ENCODE measurements at regions not wholly inside any gene's neighbourhood (a gene's known extent, or its start where the extent isn't known, plus 50 kb on each side); places are given as distances from the start of the nearest gene placed in this dataset.
"Not testable (repeated sequence)": the region's sequence is repeated elsewhere in the genome, so short reads cannot be mapped to it uniquely, and the experiment has no call there.

GRCh38 chr2:89876878-89877277 lies 1185.4 kb downstream of the RPIA start:
- H3K9me3 ChIP-seq (ENCODE audit: control insufficient read depth in 2 of 3, low read length in 3 of 3); H3K4me1 Mint-ChIP-seq; intact Hi-C loops (cut with micrococcal nuclease); CTCF ChIA-PET; ATAC-seq; H3K9me3 Mint-ChIP-seq; H3K27ac ChIP-seq (ENCODE audit: low read depth, low read length); H3K4me1 ChIP-seq (ENCODE audit: control insufficient read depth in 2 of 2, insufficient read depth in 2 of 2, low read length in 2 of 2); H3K36me3 Mint-ChIP-seq; DNase-seq; H3K27me3 ChIP-seq (ENCODE audit: control insufficient read depth in 2 of 2, insufficient read depth in 2 of 2, low read length in 2 of 2); H3K27ac Mint-ChIP-seq; POLR2A ChIA-PET; H3K27me3 Mint-ChIP-seq; H3K36me3 ChIP-seq (ENCODE audit: control insufficient read depth in 2 of 3, insufficient read depth in 3 of 3, low read length in 3 of 3); H3K4me3 ChIP-seq (ENCODE audit: low read length); H3K4me3 Mint-ChIP-seq: not testable (repeated sequence)

DNA sequence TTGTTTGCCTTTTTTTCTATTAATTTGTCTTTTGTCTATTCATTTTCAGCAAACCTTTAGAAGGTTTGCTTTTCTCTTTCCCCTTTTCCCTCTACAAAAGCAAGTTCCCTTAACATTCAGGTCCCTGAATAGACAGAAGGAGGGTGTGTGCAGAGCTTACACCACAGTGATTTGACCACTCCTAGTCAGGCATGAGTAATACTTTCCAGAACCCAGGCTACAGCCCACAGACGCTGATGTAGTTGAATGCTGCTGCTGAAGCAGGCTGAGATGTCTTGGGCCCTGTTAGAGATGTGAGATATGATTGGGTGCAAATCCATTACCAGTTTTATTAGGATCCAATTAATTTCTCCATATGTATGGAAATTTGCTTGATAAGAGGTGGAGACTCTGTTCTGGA lies 1191.4 kb downstream of the RPIA start:
- H3K36me3 ChIP-seq (ENCODE audit: control insufficient read depth in 2 of 3, insufficient read depth in 3 of 3, low read length in 3 of 3); H3K36me3 Mint-ChIP-seq; CTCF ChIA-PET; H3K4me1 Mint-ChIP-seq; POLR2A ChIA-PET; H3K27ac ChIP-seq (ENCODE audit: low read depth, low read length); ATAC-seq; H3K4me1 ChIP-seq (ENCODE audit: control insufficient read depth in 2 of 2, insufficient read depth in 2 of 2, low read length in 2 of 2); H3K9me3 ChIP-seq (ENCODE audit: control insufficient read depth in 2 of 3, low read length in 3 of 3); H3K27me3 ChIP-seq (ENCODE audit: control insufficient read depth in 2 of 2, insufficient read depth in 2 of 2, low read length in 2 of 2); H3K9me3 Mint-ChIP-seq; H3K4me3 ChIP-seq (ENCODE audit: low read length); H3K27me3 Mint-ChIP-seq; H3K4me3 Mint-ChIP-seq; intact Hi-C loops (cut with micrococcal nuclease); H3K27ac Mint-ChIP-seq; DNase-seq: not testable (repeated sequence)

DNA sequence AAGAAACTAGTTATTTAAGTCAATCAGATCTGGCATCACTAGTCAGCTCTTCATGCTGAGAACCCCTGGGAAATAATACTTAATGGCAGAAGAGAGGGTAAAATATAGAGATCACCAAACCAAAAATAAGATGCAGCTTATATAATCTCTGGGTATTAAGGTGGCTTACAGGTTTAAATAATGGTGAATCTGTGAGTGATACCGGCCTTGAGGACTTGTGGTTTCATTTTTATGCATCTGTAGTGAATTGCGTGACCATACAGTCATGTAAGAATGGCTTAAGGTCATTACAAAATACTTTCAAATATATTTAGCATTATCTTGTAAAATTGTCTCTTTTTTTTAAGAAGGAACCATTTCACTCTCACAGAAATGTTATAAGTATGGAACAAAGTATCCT lies 1192.2 kb downstream of the RPIA start:
- H3K9me3 ChIP-seq (ENCODE audit: control insufficient read depth in 2 of 3, low read length in 3 of 3); ATAC-seq; H3K27me3 ChIP-seq (ENCODE audit: control insufficient read depth in 2 of 2, insufficient read depth in 2 of 2, low read length in 2 of 2); H3K4me1 ChIP-seq (ENCODE audit: control insufficient read depth in 2 of 2, insufficient read depth in 2 of 2, low read length in 2 of 2); intact Hi-C loops (cut with micrococcal nuclease); H3K9me3 Mint-ChIP-seq; H3K27me3 Mint-ChIP-seq; POLR2A ChIA-PET; CTCF ChIA-PET; H3K4me3 ChIP-seq (ENCODE audit: low read length); H3K36me3 ChIP-seq (ENCODE audit: control insufficient read depth in 2 of 3, insufficient read depth in 3 of 3, low read length in 3 of 3); H3K27ac ChIP-seq (ENCODE audit: low read depth, low read length); H3K27ac Mint-ChIP-seq; H3K4me3 Mint-ChIP-seq; H3K36me3 Mint-ChIP-seq; H3K4me1 Mint-ChIP-seq; DNase-seq: not testable (repeated sequence)

- H3K27me3 ChIP-seq (ENCODE audit: control insufficient read depth in 2 of 2, insufficient read depth in 2 of 2, low read length in 2 of 2); H3K9me3 Mint-ChIP-seq; DNase-seq; H3K4me1 ChIP-seq (ENCODE audit: control insufficient read depth in 2 of 2, insufficient read depth in 2 of 2, low read length in 2 of 2); H3K36me3 Mint-ChIP-seq; ATAC-seq; H3K4me3 ChIP-seq (ENCODE audit: low read length); H3K9me3 ChIP-seq (ENCODE audit: control insufficient read depth in 2 of 3, low read length in 3 of 3); CTCF ChIA-PET; H3K27ac ChIP-seq (ENCODE audit: low read depth, low read length); H3K36me3 ChIP-seq (ENCODE audit: control insufficient read depth in 2 of 3, insufficient read depth in 3 of 3, low read length in 3 of 3); POLR2A ChIA-PET; H3K27me3 Mint-ChIP-seq; H3K27ac Mint-ChIP-seq; H3K4me3 Mint-ChIP-seq; H3K4me1 Mint-ChIP-seq; intact Hi-C loops (cut with micrococcal nuclease): not testable (repeated sequence)
Measured at GRCh38 chr2:89885071-89885470, 1193.6 kb downstream of the RPIA start.

DNA sequence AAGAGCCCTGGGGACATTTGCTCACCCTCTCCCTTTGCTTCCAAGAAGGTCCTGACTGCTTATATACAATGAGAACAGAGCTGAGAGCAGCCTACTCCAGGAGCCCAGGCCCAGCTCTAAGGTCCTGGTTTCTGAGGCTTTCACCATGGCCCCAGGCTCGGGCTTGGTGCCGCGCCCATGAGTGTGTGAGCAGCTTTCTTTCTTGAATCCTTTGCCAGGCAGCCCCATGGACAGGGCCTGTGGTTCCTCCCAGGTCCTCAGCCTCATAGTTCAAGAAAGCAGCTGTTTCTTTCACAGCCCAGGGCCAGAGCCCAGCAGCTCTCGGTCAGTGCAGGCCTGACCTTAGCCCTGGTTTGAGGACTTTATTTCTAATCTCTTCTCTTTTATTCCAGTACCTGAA lies 1197.2 kb downstream of the RPIA start:
- H3K9me3 ChIP-seq (ENCODE audit: control insufficient read depth in 2 of 3, low read length in 3 of 3); H3K4me3 Mint-ChIP-seq; H3K36me3 Mint-ChIP-seq; intact Hi-C loops (cut with micrococcal nuclease); H3K4me3 ChIP-seq (ENCODE audit: low read length); H3K27me3 Mint-ChIP-seq; H3K36me3 ChIP-seq (ENCODE audit: control insufficient read depth in 2 of 3, insufficient read depth in 3 of 3, low read length in 3 of 3); H3K27ac Mint-ChIP-seq; CTCF ChIA-PET; H3K4me1 Mint-ChIP-seq; POLR2A ChIA-PET; DNase-seq; H3K27me3 ChIP-seq (ENCODE audit: control insufficient read depth in 2 of 2, insufficient read depth in 2 of 2, low read length in 2 of 2); H3K27ac ChIP-seq (ENCODE audit: low read depth, low read length); H3K9me3 Mint-ChIP-seq; ATAC-seq; H3K4me1 ChIP-seq (ENCODE audit: control insufficient read depth in 2 of 2, insufficient read depth in 2 of 2, low read length in 2 of 2): not testable (repeated sequence)

GRCh38 chr2:89890185-89890773 lies 1198.8 kb downstream of the RPIA start:
- H3K36me3 ChIP-seq (ENCODE audit: control insufficient read depth in 2 of 3, insufficient read depth in 3 of 3, low read length in 3 of 3); H3K4me1 ChIP-seq (ENCODE audit: control insufficient read depth in 2 of 2, insufficient read depth in 2 of 2, low read length in 2 of 2); H3K4me1 Mint-ChIP-seq; POLR2A ChIA-PET; H3K4me3 Mint-ChIP-seq; H3K27ac ChIP-seq (ENCODE audit: low read depth, low read length); H3K27me3 Mint-ChIP-seq; H3K36me3 Mint-ChIP-seq; ATAC-seq; H3K9me3 Mint-ChIP-seq; DNase-seq; H3K4me3 ChIP-seq (ENCODE audit: low read length); CTCF ChIA-PET; intact Hi-C loops (cut with micrococcal nuclease); H3K27ac Mint-ChIP-seq; H3K27me3 ChIP-seq (ENCODE audit: control insufficient read depth in 2 of 2, insufficient read depth in 2 of 2, low read length in 2 of 2); H3K9me3 ChIP-seq (ENCODE audit: control insufficient read depth in 2 of 3, low read length in 3 of 3): not testable (repeated sequence)

GRCh38 chr2:89894988-89895387 lies 1203.5 kb downstream of the RPIA start:
- CTCF ChIA-PET; H3K27me3 ChIP-seq (ENCODE audit: control insufficient read depth in 2 of 2, insufficient read depth in 2 of 2, low read length in 2 of 2); H3K36me3 ChIP-seq (ENCODE audit: control insufficient read depth in 2 of 3, insufficient read depth in 3 of 3, low read length in 3 of 3); H3K36me3 Mint-ChIP-seq; H3K27me3 Mint-ChIP-seq; H3K27ac ChIP-seq (ENCODE audit: low read depth, low read length); H3K4me1 ChIP-seq (ENCODE audit: control insufficient read depth in 2 of 2, insufficient read depth in 2 of 2, low read length in 2 of 2); H3K4me1 Mint-ChIP-seq; intact Hi-C loops (cut with micrococcal nuclease); H3K27ac Mint-ChIP-seq; POLR2A ChIA-PET; H3K9me3 ChIP-seq (ENCODE audit: control insufficient read depth in 2 of 3, low read length in 3 of 3); H3K4me3 ChIP-seq (ENCODE audit: low read length); H3K9me3 Mint-ChIP-seq; ATAC-seq; DNase-seq; H3K4me3 Mint-ChIP-seq: not testable (repeated sequence)
